ENCODE measurements at regions not wholly inside any gene's neighbourhood (a gene's known extent, or its start where the extent isn't known, plus 50 kb on each side); places are given as distances from the start of the nearest gene placed in this dataset.

GRCh38 chr5:1729641-1730486 is 69.8 kb downstream of the MRPL36 start:
- TF ChIP-seq CTCF (IDR thresholded peaks at IDR 0.05), result no peak
- no peak for TF ChIP-seq POLR2A (IDR thresholded peaks at IDR 0.05)
- TF ChIP-seq POLR2AphosphoS5 (IDR thresholded peaks at IDR 0.05), result no peak
- no peak for TF ChIP-seq EP300 (IDR thresholded peaks at IDR 0.05)
